SK-N-SH treated with all-trans-retinoic acid at 6 μM for 48 hours (cell line): ENCODE measurements at regions not wholly inside any gene's neighbourhood (a gene's known extent, or its start where the extent isn't known, plus 50 kb on each side); places are given as distances from the start of the nearest gene placed in this dataset.

Experiments
- ATAC-seq: fragments of 200-7000 bp; cut with Tn5 transposase; 3 replicates; pipeline ENCODE4 v1.9.1; 2020; ENCODE audit warnings: mild to moderate bottlenecking, moderate library complexity
- ARNTL ChIP-seq: fragments of 450-650 bp; formaldehyde crosslinking; IDR thresholded peaks from 2 replicates; pipeline ENCODE4 v1.5.0; 2020; ENCODE audit warnings: low read depth, mild to moderate bottlenecking, moderate library complexity, borderline replicate concordance
- BACH2 ChIP-seq: fragments of 250-450 bp; sonication (Bioruptor Pico); IDR thresholded peaks from 2 replicates; pipeline ENCODE4 v1.9.0; 2021; ENCODE audit warnings: mild to moderate bottlenecking, borderline replicate concordance
- CREB5 ChIP-seq: fragments of 250-450 bp; sonication (Bioruptor Pico); IDR thresholded peaks from 2 replicates; pipeline ENCODE4 v1.5.1; 2020; ENCODE audit warnings: low read depth, mild to moderate bottlenecking, moderate library complexity
- CSDC2 ChIP-seq: fragments of 250-450 bp; sonication (Bioruptor Pico); IDR thresholded peaks from 2 replicates; pipeline ENCODE4 v1.5.0; 2020; ENCODE audit warnings: mild to moderate bottlenecking, moderate library complexity
- ESRRG ChIP-seq: fragments of 250-450 bp; sonication (Bioruptor Pico); IDR thresholded peaks from 2 replicates; pipeline ENCODE4 v1.6.1; 2021; ENCODE audit warnings: mild to moderate bottlenecking
- GLIS3 ChIP-seq: fragments of 250-450 bp; sonication (Bioruptor Pico); IDR thresholded peaks from 2 replicates; pipeline ENCODE4 v1.5.0; 2020; ENCODE audit warnings: mild to moderate bottlenecking, moderate library complexity
- ISL1 ChIP-seq: fragments of 250-450 bp; sonication (Bioruptor Pico); IDR thresholded peaks from 2 replicates; pipeline ENCODE4 v2.1.2; 2022; ENCODE audit warnings: mild to moderate bottlenecking, moderate library complexity
- OSR1 ChIP-seq: fragments of 250-450 bp; sonication (Bioruptor Pico); IDR thresholded peaks from 2 replicates; pipeline ENCODE4 v1.8.0; 2022; ENCODE audit warnings: moderate library complexity, mild to moderate bottlenecking, inconsistent platforms
- PPARA ChIP-seq: fragments of 250-450 bp; sonication (Bioruptor Pico); IDR thresholded peaks from 2 replicates; pipeline ENCODE4 v1.5.0; 2020; ENCODE audit warnings: mild to moderate bottlenecking, borderline replicate concordance
- RARB ChIP-seq: fragments of 250-450 bp; sonication (Bioruptor Pico); IDR thresholded peaks from 2 replicates; pipeline ENCODE4 v1.8.0; 2021; ENCODE audit warnings: mild to moderate bottlenecking, moderate library complexity
- SNAI2 ChIP-seq: fragments of 250-450 bp; sonication (Bioruptor Pico); IDR thresholded peaks from 2 replicates; pipeline ENCODE4 v1.5.0; 2020; ENCODE audit warnings: mild to moderate bottlenecking, moderate library complexity
- TCF4 ChIP-seq: fragments of 250-450 bp; sonication (Bioruptor Pico); IDR thresholded peaks from 2 replicates; pipeline ENCODE4 v1.8.0; 2021; ENCODE audit warnings: mild to moderate bottlenecking, moderate library complexity, borderline replicate concordance
- TOX ChIP-seq: fragments of 250-450 bp; sonication (Bioruptor Pico); IDR thresholded peaks from 2 replicates; pipeline ENCODE4 v1.8.0; 2021; ENCODE audit warnings: mild to moderate bottlenecking, moderate library complexity, borderline replicate concordance
- TSHZ2 ChIP-seq: fragments of 250-450 bp; sonication (Bioruptor Pico); IDR thresholded peaks from 2 replicates; pipeline ENCODE4 v1.5.0; 2020; ENCODE audit warnings: mild to moderate bottlenecking, moderate library complexity
- ZC3H10 ChIP-seq: fragments of 250-450 bp; sonication (Bioruptor Pico); IDR thresholded peaks from 2 replicates; pipeline ENCODE4 v1.5.1; 2021; ENCODE audit warnings: mild to moderate bottlenecking, moderate library complexity
- ZFP3 ChIP-seq: fragments of 250-450 bp; sonication (Bioruptor Pico); IDR thresholded peaks from 2 replicates; pipeline ENCODE4 v1.5.0; 2020; ENCODE audit warnings: mild to moderate bottlenecking, moderate library complexity
- ZFP30 ChIP-seq: fragments of 450-650 bp; formaldehyde crosslinking; IDR thresholded peaks from 2 replicates; pipeline ENCODE4 v1.5.0; 2022; ENCODE audit warnings: mild to moderate bottlenecking, moderate library complexity
- ZNF565 ChIP-seq: fragments of 450-650 bp; formaldehyde crosslinking; conservative IDR thresholded peaks from 2 replicates; pipeline ENCODE4 v1.5.0; 2020; ENCODE audit warnings: low read depth, mild to moderate bottlenecking, moderate library complexity
- ZNF70 ChIP-seq: fragments of 450-650 bp; formaldehyde crosslinking; IDR thresholded peaks from 2 replicates; pipeline ENCODE4 v1.5.0; 2020; ENCODE audit warnings: mild to moderate bottlenecking, moderate library complexity
- ZNF8 ChIP-seq: fragments of 450-650 bp; formaldehyde crosslinking; IDR thresholded peaks from 2 replicates; pipeline ENCODE4 v1.5.0; 2020; ENCODE audit warnings: mild to moderate bottlenecking, moderate library complexity
- TF ChIP-seq, protein P1 (sequence below): fragments of 250-450 bp; sonication (Bioruptor Pico); IDR thresholded peaks from 2 replicates; pipeline ENCODE4 v1.8.0; 2021; ENCODE audit warnings: low read depth, mild to moderate bottlenecking, moderate library complexity, borderline replicate concordance
- TF ChIP-seq, protein P2 (sequence below): fragments of 250-450 bp; sonication (Bioruptor Pico); IDR thresholded peaks from 2 replicates; pipeline ENCODE4 v1.5.1; 2021; ENCODE audit warnings: mild to moderate bottlenecking, moderate library complexity
- TF ChIP-seq, protein P3 (sequence below): fragments of 250-450 bp; sonication (Bioruptor Pico); IDR thresholded peaks from 2 replicates; pipeline ENCODE4 v1.8.0; 2020; ENCODE audit warnings: mild to moderate bottlenecking, moderate library complexity, borderline replicate concordance

DNA sequence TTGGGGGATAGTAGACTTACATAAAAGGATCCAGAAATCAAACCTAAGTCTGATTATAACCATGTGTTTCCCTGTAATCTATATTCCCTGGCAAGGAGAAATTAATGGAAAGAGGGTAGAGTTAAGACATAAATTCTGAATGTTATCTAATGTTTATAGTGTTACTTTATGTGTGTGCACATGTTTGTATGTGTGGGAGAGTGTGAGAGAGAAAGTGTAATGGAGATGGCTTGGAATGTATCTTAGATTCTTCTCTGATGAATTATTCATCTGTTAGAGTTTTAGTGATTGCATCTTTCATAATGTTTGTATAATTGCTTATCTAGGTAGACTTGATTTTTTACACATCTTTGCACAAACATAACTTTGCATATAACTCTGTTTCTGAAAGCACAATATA lies 490.9 kb downstream of the FLRT2 start:
- ATAC-seq: no peak
- TF ChIP-seq TSHZ2 (CRISPR knock-in tag) (no peak), TCF4 (CRISPR knock-in tag) (no peak), SNAI2 (CRISPR knock-in tag) (no peak), BACH2 (CRISPR knock-in tag) (no peak), ESRRG (no peak), ZNF565 (no peak), ISL1 (CRISPR knock-in tag) (no peak), PPARA (CRISPR knock-in tag) (no peak), CSDC2 (no peak), CREB5 (no peak), ZFP30 (CRISPR knock-in tag) (no peak), GLIS3 (no peak), ZNF70 (CRISPR knock-in tag) (no peak), ZFP3 (no peak), ZNF8 (no peak)
- TF ChIP-seq, protein P1, sequence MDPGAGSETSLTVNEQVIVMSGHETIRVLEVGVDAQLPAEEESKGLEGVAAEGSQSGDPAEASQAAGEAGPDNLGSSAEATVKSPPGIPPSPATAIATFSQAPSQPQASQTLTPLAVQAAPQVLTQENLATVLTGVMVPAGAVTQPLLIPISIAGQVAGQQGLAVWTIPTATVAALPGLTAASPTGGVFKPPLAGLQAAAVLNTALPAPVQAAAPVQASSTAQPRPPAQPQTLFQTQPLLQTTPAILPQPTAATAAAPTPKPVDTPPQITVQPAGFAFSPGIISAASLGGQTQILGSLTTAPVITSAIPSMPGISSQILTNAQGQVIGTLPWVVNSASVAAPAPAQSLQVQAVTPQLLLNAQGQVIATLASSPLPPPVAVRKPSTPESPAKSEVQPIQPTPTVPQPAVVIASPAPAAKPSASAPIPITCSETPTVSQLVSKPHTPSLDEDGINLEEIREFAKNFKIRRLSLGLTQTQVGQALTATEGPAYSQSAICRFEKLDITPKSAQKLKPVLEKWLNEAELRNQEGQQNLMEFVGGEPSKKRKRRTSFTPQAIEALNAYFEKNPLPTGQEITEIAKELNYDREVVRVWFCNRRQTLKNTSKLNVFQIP (CRISPR knock-in tag): no peak

GRCh38 chr14:86015941-86016340 lies 486.0 kb downstream of the FLRT2 start:
- no peak for ATAC-seq
- no peak for TF ChIP-seq ZNF565
- no peak for TF ChIP-seq TSHZ2 (CRISPR knock-in tag)
- TF ChIP-seq PPARA (CRISPR knock-in tag): no peak
- TF ChIP-seq ESRRG: no peak
- TF ChIP-seq ISL1 (CRISPR knock-in tag): no peak
- no peak for TF ChIP-seq ARNTL (CRISPR knock-in tag)
- TF ChIP-seq ZFP3: no peak
- TF ChIP-seq RARB (CRISPR knock-in tag): no peak
- no peak for TF ChIP-seq TOX (CRISPR knock-in tag)
- no peak for TF ChIP-seq CREB5
- no peak for TF ChIP-seq GLIS3
- no peak for TF ChIP-seq ZFP30 (CRISPR knock-in tag)
- TF ChIP-seq, protein P2, sequence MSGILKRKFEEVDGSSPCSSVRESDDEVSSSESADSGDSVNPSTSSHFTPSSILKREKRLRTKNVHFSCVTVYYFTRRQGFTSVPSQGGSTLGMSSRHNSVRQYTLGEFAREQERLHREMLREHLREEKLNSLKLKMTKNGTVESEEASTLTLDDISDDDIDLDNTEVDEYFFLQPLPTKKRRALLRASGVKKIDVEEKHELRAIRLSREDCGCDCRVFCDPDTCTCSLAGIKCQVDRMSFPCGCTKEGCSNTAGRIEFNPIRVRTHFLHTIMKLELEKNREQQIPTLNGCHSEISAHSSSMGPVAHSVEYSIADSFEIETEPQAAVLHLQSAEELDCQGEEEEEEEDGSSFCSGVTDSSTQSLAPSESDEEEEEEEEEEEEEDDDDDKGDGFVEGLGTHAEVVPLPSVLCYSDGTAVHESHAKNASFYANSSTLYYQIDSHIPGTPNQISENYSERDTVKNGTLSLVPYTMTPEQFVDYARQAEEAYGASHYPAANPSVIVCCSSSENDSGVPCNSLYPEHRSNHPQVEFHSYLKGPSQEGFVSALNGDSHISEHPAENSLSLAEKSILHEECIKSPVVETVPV (CRISPR knock-in tag): no peak
- TF ChIP-seq, protein P1 (CRISPR knock-in tag): no peak
- TF ChIP-seq ZC3H10 (CRISPR knock-in tag): no peak
- TF ChIP-seq, protein P3, sequence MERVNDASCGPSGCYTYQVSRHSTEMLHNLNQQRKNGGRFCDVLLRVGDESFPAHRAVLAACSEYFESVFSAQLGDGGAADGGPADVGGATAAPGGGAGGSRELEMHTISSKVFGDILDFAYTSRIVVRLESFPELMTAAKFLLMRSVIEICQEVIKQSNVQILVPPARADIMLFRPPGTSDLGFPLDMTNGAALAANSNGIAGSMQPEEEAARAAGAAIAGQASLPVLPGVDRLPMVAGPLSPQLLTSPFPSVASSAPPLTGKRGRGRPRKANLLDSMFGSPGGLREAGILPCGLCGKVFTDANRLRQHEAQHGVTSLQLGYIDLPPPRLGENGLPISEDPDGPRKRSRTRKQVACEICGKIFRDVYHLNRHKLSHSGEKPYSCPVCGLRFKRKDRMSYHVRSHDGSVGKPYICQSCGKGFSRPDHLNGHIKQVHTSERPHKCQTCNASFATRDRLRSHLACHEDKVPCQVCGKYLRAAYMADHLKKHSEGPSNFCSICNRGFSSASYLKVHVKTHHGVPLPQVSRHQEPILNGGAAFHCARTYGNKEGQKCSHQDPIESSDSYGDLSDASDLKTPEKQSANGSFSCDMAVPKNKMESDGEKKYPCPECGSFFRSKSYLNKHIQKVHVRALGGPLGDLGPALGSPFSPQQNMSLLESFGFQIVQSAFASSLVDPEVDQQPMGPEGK (CRISPR knock-in tag): no peak
- no peak for TF ChIP-seq OSR1
- no peak for TF ChIP-seq BACH2 (CRISPR knock-in tag)
